WI38 (cell line): ENCODE measurements at regions not wholly inside any gene's neighbourhood (a gene's known extent, or its start where the extent isn't known, plus 50 kb on each side); places are given as distances from the start of the nearest gene placed in this dataset.

Experiments
- H3K4me3 ChIP-seq: 2 replicates; pipeline ENCODE4 v1.5.1; 2011; ENCODE audit warnings: low read depth, mild to moderate bottlenecking, control low read depth, low read length
- TF ChIP-seq, protein P1 (sequence below): IDR thresholded peaks from 2 replicates; pipeline ENCODE4 v1.5.1; 2012; ENCODE audit warnings: low read depth, mild to moderate bottlenecking, control low read depth, low read length

DNA sequence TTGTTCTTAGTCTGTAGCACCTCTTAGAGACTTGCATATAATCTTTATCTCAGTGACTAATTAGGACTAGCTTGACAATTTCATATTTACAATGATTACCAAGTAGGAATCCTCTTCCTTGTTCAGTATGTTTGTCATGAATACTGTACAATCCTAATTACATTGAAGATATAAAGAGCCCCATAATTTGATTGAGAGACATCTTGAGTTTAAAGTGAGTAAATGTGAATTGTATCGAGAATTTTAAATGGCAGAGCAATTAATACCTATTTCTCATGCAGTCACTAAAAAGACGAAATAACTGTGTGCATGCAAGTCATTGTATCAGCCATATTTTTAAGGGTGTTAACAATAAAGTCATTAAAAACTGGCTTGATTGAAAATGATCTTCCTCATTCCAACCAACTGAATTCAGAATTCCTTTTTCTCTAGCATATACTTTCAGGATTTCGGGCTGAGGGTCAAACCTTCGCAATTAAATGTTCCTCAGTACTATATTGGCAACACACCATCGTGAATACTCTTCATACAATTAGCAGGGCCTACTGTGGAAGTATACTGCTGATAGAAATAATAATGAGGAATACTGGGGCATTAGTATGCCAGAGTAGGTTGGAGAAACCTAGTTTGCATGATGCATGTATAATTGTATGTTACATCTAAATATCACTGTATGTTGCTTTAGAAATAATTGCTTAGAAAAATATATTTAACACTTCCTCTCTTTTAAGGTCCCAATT is 284.7 kb upstream of the TMEM161B start:
- TF ChIP-seq, protein P1, sequence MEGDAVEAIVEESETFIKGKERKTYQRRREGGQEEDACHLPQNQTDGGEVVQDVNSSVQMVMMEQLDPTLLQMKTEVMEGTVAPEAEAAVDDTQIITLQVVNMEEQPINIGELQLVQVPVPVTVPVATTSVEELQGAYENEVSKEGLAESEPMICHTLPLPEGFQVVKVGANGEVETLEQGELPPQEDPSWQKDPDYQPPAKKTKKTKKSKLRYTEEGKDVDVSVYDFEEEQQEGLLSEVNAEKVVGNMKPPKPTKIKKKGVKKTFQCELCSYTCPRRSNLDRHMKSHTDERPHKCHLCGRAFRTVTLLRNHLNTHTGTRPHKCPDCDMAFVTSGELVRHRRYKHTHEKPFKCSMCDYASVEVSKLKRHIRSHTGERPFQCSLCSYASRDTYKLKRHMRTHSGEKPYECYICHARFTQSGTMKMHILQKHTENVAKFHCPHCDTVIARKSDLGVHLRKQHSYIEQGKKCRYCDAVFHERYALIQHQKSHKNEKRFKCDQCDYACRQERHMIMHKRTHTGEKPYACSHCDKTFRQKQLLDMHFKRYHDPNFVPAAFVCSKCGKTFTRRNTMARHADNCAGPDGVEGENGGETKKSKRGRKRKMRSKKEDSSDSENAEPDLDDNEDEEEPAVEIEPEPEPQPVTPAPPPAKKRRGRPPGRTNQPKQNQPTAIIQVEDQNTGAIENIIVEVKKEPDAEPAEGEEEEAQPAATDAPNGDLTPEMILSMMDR: no peak
- H3K4me3 ChIP-seq: no peak overlapping the region

DNA sequence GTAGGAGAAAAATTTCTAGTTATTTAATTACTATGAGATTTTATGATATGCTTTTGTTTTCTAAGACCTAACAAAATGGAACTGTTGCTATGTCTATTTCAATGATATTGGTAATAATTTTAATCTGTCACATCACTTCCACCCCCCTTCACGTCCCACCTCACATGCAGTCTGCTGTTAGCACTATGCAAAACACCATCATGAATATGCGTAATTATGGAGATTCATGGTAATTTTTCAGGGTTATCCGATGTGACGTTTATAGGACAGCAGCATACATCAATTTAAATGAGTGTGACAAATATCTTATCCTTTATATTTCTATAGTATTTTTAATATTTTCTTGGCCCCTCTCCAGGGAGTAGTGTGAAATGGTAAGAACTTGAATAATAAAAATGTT is 283.8 kb upstream of the TMEM161B start:
- no peak overlapping the region for H3K4me3 ChIP-seq
- TF ChIP-seq, protein P1: no peak

DNA sequence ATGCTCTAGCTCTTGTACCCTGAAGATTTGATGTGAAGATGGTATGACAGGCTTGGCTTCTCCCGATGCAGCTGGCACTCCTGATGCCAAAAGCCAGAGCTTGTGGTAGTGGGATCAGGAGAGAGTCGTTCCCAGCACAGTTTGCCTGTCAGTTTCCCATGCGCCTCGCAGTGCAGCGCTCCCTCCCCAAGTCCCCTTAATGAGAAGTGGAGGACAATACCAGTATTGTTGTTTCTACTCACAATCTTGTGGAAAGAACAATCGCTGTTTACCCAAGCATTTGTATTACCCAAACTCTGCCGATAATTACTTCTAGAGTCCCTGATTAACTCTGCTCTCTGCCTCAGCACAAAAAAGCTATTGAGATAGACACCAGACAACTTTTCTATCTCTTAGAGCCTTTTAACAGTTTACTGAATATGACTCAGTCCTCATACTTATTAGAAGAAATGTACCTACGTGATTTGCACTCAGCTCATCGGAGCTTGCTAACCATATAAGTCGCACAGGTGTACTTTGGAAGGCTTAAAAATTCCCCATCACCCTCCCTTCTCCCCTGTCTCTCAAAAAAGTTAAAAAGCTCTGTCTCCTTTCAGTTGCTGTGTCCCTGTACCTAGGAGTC is 283.2 kb upstream of the TMEM161B start:
- TF ChIP-seq, protein P1: no peak
- no peak overlapping the region for H3K4me3 ChIP-seq

DNA sequence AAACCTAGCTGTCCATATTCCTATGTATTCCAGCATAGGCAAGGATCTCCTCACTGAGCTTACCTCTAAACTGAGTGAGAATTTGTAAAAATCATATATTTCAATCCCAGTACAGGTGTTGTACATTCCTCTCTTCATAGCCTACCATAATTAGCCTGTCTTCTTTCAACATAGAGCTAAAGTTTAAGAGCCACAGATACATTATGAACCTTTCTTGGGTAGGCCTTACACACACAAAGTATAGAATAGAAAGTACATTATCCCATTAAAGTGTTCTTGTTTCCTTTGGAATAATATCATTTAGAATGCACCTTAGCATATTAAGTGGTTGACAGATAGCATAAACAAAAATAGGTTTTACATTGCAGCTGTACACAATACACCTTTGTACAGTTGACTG is 282.1 kb upstream of the TMEM161B start:
- TF ChIP-seq, protein P1: no peak
- no peak overlapping the region for H3K4me3 ChIP-seq

DNA sequence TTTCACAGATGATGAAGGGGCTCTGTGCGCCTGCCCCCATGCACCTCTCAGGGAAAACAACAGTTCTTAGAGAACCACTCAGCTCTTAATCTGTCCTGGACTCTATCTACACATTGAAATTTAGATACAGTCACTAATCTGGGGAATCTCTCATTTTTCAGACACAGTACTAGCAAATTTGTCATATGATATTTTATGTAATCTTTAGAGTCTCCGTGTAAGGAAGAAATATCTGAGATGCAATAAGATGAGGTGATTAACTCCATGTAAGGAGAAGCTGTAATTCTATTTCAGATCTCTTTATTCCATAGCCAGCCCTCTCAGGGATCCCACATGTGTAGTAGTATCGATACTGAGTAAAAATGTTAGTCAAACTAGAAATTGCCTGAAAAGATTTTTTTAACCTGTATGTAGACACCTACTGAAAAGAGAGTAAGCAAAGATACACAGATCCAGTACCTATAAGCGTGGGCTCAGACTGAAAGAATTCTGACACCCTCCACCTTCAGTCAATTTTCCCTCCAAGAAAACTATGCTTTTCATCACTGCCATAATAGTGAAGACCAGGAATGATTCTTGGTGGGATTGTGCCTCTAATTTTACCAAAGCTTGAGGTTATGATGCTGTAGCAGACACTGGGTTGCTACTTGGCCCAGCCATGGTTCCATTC is 279.6 kb upstream of the TMEM161B start:
- H3K4me3 ChIP-seq: no peak overlapping the region
- TF ChIP-seq, protein P1: no peak

DNA sequence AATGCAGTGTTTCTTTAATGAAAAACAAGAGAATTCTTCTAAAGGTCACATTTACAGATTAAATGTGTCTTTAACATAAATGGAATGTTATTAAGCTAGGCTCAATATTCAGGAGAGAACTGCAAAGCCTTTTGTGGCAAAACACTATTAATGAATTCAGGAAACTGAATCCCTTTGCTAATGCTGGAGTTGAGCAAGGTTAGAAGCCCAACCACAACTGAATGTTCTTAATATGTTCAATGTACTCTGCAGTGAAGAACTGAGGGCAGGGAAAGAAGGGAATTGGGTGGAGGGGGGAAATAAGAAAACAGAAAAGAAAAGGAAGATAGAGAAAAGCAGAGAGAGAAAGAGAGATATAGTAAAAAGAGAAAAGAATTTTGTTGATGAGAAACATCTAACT is 276.7 kb upstream of the TMEM161B start:
- TF ChIP-seq, protein P1: no peak
- H3K4me3 ChIP-seq: no peak overlapping the region

DNA sequence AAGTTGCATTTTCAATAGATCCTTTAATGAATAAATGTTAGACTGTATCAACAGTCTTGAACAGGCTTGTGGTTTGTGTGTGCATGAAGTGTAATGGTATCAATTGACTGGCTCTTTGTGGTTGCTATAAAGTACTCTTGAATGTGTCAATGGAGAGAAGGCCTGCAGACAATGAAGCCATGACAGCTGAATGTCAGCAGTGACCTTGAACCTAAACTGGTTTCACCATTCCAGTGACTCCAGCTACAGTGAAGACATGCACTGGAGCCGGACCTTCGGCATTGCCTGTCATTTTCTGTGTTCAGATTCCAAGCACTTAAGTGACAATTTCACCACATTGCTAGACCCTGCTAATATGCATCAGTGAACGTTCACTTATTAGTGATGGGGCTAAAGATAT is 276.0 kb upstream of the TMEM161B start:
- TF ChIP-seq, protein P1: no peak
- no peak overlapping the region for H3K4me3 ChIP-seq
